HG02610 (cell line): ENCODE measurements at regions not wholly inside any gene's neighbourhood (a gene's known extent, or its start where the extent isn't known, plus 50 kb on each side); places are given as distances from the start of the nearest gene placed in this dataset.

Experiments
- ATAC-seq: cut with Tn5 transposase; IDR thresholded peaks from one replicate; pipeline ENCODE4 v1.9.1; 2021; ENCODE audit warnings: mild to moderate bottlenecking, moderate library complexity; ENCODE audit not compliant: unreplicated experiment

- no peak for ATAC-seq
Measured at GRCh38 chr7:24469118-24469517, 104.1 kb upstream of the PALS2 start.

DNA sequence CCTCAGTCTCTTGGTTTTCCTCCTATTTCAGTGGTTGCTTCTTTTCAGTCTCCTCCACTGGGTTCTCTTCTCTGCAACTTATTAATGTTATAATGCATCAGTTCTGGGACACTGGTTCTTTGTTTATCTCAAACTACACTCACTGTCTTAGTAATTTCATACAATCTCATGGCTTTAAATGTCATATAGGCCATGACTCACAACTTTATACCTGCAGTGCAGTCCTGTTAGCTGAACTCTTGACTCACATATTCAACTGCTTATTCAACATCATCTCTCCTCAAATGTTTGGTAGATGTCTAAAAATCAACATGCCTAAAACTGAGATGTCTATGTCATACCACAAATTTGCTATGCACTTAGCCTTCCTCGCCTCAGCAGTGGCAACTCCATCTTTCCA lies 101.2 kb upstream of the PALS2 start:
- no peak for ATAC-seq

DNA sequence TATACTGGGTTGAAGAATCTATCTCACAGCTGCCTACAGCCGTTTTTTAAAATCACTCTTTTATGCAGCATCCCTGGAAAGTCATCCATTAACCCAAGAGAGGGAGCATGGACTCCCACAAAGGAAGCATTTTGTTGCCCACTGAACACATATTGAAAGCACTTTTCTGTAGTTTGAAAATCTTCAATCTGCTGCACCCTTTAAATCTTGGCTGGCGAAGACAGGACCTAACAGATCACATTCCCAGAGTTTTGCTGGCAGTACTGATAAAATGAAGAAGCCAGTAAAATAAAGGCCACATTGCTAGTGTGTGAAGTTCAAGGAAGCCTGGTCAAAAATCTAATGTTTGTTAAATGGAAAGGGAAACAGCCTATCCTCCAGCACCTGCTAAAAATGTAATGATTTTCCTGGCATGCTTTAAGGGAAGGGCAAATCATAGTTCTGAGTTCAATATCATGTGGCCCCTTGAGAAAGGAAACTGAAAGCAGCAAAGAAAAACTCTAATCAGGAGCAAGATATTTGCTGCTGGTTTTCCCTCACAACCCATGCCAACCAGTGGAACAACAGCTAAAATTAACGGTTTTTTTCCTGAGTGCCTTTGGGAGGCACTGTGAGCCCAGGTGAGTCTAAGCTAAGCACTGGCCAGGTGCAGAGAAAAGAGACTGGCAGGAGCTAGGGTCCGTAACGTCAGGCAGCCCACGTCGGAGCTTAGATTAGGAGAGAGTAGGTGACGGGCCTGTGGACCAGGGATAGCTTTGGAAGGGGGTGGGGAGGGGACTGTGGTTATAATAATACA lies 97.9 kb upstream of the PALS2 start:
- ATAC-seq: no peak

- no peak for ATAC-seq
Measured at GRCh38 chr7:24476227-24476626, 97.0 kb upstream of the PALS2 start.

- no peak for ATAC-seq
Measured at GRCh38 chr7:24477398-24478136, 95.7 kb upstream of the PALS2 start.

GRCh38 chr7:24478137-24478655 lies 95.1 kb upstream of the PALS2 start:
- ATAC-seq: no peak

DNA sequence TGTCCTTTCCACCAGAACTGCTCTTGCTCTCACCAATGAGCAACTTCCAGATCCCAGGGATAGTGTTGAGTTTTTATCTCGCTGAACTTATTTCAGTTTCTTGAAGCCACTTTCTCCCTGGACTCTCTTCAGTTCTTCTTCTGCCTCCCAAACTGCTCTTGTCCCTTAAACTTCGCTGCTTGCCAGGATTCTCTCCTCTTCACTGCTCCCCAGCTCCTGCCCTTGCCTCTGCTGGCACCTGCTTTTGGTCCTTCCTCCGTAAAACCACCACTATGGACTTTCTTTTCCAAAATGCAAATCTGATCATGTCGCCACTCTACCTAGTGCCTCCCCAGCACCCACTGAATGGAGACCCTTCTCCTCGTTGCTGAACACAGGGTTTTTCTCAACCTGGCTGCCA lies 92.8 kb upstream of the PALS2 start:
- no peak for ATAC-seq

DNA sequence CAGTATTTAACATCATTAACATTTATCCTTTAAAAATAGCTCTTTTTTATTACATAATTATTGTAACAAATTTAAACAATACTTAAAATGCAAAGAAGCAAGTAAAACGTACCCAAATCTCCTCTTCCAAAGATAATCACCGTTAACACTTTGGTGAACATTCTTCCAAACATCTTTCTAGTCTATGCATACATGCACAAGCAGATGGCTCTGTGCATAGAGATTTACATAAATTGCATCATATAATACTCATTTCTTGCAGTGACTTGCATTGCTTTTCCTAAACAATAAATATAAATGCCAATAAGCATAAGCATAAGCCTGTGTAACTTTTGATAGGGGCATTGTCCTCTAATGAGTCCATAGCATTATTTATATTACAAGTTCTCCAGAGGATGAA lies 89.4 kb upstream of the PALS2 start:
- ATAC-seq: no peak

GRCh38 chr7:24492576-24492975 lies 80.7 kb upstream of the PALS2 start:
- no peak for ATAC-seq

- no peak for ATAC-seq
Measured at GRCh38 chr7:24494832-24495231, 78.4 kb upstream of the PALS2 start.

DNA sequence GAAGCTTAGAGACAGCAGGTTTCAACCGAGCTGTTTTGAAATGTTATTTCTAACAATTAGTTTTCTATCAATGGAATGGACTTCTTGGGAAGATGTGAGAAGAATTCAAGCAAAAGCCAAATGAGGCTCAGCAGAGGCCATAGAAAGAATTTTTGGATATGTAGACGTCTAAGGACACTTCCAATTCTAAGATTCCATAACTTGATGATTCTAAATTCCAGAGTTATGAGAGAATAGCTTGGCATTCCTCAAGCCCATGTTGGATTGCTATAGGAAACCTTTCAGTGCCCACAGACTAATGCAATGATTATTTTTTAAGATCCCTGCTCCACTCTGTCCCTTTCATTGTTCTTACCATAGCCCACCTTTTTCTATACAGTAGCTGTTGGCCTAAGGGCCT lies 77.2 kb upstream of the PALS2 start:
- ATAC-seq: no peak

GRCh38 chr7:24498439-24498838 lies 74.8 kb upstream of the PALS2 start:
- ATAC-seq: no peak

GRCh38 chr7:24499871-24500270 lies 73.4 kb upstream of the PALS2 start:
- ATAC-seq: no peak

- no peak for ATAC-seq
Measured at GRCh38 chr7:24500599-24500998, 72.7 kb upstream of the PALS2 start.

DNA sequence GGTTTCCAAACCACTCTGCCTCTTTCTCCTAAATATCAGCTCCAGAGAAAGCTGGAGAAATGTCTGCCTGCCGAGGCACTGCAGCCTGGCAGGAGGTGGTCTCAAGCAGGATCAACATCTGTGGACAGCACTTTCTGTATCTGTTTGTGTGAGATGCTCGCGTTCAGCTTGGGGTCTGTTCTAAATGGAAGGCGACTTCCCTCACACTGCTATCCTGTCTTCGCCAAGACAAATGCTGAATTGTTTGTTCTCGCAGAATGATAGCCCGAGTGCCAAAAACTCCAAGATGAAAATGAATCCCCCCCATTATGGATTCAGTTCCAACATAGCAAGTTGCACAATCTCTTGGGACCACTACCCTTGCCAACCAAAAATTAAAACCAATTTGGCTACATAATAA lies 72.2 kb upstream of the PALS2 start:
- no peak for ATAC-seq

GRCh38 chr7:24501443-24502134 lies 71.7 kb upstream of the PALS2 start:
- ATAC-seq: no peak

DNA sequence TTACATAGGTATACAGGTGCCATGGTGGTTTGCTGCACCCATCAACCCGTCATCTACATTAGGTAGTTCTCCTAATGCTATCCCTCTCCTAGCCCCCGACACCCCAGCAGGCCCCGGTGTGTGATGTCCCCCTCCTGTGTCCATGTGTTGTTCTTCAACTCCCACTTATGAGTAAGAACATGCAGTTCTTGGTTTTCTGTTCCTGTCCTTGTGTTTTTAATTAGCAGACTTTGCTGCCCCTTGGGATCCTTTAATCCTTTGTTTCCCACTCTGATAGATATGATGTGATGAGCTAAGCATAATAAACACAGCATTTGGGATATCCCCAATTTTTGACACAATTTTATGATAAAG lies 71.1 kb upstream of the PALS2 start:
- no peak for ATAC-seq

DNA sequence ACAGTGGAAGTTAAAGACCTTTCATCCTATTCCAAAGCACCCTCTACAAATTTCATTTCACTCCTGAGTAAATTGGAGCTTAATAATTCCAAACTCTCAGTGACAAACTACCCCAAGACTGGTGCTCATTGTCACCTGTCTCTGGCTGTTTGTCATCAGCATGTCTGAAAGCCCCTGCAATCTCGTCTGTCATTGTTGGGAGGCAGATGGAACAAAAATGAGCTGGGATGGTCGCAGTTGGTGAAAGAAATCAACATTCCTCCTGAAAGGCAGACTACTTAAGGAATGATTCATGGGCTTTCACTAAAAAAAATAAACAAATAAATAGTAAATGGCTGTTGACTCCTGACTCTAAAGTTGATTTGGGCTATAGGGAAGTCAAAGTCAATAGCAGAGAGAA lies 69.7 kb upstream of the PALS2 start:
- peak; percentile 16 for ATAC-seq

DNA sequence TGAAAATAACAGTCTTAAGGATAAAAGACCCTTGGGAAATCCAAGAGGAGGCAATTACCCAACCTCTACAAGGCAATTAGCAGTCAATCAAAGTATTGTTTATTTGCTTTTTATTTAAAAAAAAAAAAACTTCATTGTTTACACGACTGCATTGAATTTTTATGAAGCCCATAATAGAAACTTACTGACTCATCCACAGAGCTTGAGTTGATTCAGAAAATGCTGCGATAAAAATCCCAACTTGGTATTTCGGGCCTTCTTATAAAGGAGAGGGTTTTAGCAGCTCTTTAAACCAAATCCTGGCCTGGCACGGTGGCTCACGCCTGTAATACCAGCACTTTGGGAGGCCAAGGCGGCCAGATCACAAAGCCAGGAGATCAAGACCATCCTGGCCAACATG lies 69.2 kb upstream of the PALS2 start:
- peak; percentile 69 for ATAC-seq

DNA sequence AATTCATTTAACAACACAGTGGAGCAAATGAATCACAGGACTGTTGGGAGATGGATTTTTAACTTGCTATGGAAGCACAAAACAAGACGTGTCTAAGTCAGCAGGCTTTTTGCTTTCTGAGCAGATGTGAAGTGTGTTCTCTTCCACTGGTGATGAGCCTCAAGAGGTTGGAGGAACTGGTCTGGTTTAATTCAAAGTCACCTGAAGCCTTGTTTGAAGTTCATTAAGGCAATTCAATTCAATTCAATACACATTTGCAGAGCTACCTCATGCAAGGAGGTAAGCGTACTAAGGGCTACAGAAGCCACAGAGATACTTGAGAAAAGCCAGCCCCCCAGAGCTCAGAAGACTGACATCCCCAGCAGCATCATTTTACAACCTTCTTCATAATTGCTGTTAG lies 68.4 kb upstream of the PALS2 start:
- ATAC-seq: no peak

DNA sequence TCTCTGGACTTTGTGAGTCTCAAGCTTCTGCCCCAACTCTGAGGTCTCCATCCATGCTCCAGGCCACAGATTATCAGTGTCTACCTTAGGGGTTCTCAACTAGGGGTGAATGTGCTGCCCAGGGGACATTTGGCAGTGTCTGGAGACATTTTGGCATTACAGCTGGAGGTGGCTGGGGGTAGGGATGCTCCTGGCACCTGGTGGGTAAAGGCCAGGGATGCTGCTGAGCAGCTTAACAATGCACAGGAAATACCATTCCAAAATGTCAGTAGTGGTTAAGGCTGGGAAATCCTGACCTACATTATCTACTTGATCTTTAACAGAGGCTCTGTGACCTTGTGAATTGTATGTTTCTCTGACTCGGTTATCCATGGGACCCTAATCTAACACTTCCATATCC lies 67.3 kb upstream of the PALS2 start:
- no peak for ATAC-seq

GRCh38 chr7:24508316-24508715 lies 64.9 kb upstream of the PALS2 start:
- no peak for ATAC-seq
